ENCODE measurements at regions not wholly inside any gene's neighbourhood (a gene's known extent, or its start where the extent isn't known, plus 50 kb on each side); places are given as distances from the start of the nearest gene placed in this dataset.

DNA sequence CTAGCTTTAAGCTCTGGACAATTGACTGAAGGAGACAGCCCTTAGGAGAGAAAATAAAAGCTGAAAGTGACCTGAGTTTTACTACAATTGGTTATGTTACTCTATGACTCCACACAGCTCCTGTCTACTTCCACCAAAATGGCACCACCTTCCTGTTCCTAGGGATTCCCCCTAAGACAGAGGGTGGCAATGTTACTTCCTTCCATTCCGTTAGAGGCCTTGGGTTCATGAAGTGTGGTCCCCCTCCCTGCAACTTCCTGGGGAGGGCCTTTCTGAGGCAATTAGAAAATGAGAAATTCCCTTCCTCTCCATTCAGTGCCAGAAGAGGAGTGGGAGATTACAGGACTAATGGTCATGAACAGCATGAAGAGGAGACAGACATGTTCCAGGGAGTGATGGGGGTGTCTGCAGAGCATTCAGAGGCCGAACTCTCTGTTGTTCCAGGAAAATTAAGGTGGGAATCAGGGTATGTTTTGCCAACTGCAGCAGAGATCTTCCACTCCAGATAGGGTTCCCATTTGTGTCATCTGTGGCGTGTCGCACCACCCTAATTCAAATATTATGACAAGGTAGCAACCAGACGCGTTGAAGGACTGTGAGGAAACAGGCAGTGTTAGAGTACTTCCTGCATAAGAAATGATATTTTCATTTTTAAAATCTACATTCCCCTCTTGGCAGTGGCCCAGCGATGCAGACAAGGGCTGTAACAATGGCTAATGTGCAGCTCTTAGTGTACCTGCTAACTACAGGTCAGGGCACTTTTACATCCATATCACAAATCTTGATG is 53.1 kb upstream of the TRIM67 start:
- Mint-ChIP-seq H3K36me3 (no peaks in the 10 kb centered on the region), H3K9me3 (peaks cover 3% of the 10 kb centered on the region; the same call in 1 of the 2 replicates), H3K4me1 (0 out of 2 replicates have a peak, but pooled peaks cover 3% of the 10 kb centered on the region), H3K27ac (no peak overlapping the region), H3K27me3 (ENCODE audit: low read depth) (peaks cover 26% of the 10 kb centered on the region), H3K4me3 (no peak overlapping the region)
- ChIA-PET CTCF (interaction anchor here (0.5 kb wide), 1 partner anchor 306 kb away, joined by 4 read pairs; no protein-coding TSS in a partner anchor), POLR2A (no interaction called here)
- TF ChIP-seq FOXJ3 (CRISPR knock-in tag; IDR thresholded peaks at IDR 0.05; ENCODE audit: borderline replicate concordance), result no peak
- DNase-seq (ENCODE audit: low spot score) (no peak), ATAC-seq (no peak)

DNA sequence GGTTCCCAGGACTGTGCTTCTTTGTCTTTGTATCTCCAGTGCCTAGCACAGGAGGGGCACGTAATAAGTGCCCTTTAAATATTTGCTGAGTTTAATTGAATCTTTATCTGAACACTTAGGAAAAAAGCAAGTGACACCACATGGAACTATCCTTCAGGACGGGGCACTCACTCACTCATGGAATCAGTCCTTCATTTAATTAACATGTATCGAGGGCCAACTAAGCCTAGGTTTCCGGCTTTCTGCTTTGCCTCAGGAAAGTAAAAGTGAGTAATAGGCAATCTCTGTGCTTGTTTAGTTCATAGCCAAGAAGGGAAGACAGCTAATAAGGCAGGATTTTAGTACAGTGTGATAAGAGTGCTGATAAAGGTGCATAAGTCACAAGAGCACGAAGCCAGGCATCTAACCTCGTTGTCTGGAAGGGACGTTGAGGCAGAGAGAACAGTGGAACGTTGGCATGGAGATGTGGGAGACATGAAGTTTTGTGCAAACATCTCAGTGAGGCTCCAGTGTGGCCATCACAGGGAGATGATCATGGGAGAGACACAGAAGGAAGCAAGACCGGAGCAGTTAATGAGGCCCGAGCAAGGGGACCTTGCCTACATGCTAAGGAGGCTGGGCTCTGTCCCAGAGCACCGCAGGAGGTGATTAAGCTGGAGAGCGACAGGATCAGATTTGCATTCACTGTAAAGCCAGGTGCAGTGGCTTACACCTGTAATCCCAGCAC is 54.1 kb upstream of the TRIM67 start:
- ChIA-PET POLR2A (no interaction called here), CTCF (interaction anchor here (0.7 kb wide), 1 partner anchor 15 kb away, joined by 3 read pairs; no protein-coding TSS in a partner anchor)
- no peak overlapping the region for H3K4me3 Mint-ChIP-seq
- TF ChIP-seq, protein P1, sequence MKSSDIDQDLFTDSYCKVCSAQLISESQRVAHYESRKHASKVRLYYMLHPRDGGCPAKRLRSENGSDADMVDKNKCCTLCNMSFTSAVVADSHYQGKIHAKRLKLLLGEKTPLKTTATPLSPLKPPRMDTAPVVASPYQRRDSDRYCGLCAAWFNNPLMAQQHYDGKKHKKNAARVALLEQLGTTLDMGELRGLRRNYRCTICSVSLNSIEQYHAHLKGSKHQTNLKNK (CRISPR knock-in tag; IDR thresholded peaks at IDR 0.05), result no peak
- TF ChIP-seq SOX15 (CRISPR knock-in tag; IDR thresholded peaks at IDR 0.05) (no peak), HMGA2 (CRISPR knock-in tag; IDR thresholded peaks at IDR 0.05) (no peak), ZNF263 (CRISPR knock-in tag; IDR thresholded peaks at IDR 0.05; ENCODE audit: low read depth) (no peak), NR2C2 (CRISPR knock-in tag; IDR thresholded peaks at IDR 0.05) (no peak), ETV6 (CRISPR knock-in tag; IDR thresholded peaks at IDR 0.05) (no peak), TEAD1 (CRISPR knock-in tag; IDR thresholded peaks at IDR 0.05) (no peak), RELA (CRISPR knock-in tag; IDR thresholded peaks at IDR 0.05; ENCODE audit: borderline replicate concordance) (no peak)
- TF ChIP-seq, protein P2, sequence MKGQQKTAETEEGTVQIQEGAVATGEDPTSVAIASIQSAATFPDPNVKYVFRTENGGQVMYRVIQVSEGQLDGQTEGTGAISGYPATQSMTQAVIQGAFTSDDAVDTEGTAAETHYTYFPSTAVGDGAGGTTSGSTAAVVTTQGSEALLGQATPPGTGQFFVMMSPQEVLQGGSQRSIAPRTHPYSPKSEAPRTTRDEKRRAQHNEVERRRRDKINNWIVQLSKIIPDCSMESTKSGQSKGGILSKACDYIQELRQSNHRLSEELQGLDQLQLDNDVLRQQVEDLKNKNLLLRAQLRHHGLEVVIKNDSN (CRISPR knock-in tag; IDR thresholded peaks at IDR 0.05), result no peak
- TF ChIP-seq, protein P3, sequence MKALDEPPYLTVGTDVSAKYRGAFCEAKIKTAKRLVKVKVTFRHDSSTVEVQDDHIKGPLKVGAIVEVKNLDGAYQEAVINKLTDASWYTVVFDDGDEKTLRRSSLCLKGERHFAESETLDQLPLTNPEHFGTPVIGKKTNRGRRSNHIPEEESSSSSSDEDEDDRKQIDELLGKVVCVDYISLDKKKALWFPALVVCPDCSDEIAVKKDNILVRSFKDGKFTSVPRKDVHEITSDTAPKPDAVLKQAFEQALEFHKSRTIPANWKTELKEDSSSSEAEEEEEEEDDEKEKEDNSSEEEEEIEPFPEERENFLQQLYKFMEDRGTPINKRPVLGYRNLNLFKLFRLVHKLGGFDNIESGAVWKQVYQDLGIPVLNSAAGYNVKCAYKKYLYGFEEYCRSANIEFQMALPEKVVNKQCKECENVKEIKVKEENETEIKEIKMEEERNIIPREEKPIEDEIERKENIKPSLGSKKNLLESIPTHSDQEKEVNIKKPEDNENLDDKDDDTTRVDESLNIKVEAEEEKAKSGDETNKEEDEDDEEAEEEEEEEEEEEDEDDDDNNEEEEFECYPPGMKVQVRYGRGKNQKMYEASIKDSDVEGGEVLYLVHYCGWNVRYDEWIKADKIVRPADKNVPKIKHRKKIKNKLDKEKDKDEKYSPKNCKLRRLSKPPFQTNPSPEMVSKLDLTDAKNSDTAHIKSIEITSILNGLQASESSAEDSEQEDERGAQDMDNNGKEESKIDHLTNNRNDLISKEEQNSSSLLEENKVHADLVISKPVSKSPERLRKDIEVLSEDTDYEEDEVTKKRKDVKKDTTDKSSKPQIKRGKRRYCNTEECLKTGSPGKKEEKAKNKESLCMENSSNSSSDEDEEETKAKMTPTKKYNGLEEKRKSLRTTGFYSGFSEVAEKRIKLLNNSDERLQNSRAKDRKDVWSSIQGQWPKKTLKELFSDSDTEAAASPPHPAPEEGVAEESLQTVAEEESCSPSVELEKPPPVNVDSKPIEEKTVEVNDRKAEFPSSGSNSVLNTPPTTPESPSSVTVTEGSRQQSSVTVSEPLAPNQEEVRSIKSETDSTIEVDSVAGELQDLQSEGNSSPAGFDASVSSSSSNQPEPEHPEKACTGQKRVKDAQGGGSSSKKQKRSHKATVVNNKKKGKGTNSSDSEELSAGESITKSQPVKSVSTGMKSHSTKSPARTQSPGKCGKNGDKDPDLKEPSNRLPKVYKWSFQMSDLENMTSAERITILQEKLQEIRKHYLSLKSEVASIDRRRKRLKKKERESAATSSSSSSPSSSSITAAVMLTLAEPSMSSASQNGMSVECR (CRISPR knock-in tag; IDR thresholded peaks at IDR 0.05; ENCODE audit: borderline replicate concordance), result no peak
- TF ChIP-seq, protein P4, sequence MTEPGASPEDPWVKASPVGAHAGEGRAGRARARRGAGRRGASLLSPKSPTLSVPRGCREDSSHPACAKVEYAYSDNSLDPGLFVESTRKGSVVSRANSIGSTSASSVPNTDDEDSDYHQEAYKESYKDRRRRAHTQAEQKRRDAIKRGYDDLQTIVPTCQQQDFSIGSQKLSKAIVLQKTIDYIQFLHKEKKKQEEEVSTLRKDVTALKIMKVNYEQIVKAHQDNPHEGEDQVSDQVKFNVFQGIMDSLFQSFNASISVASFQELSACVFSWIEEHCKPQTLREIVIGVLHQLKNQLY (CRISPR knock-in tag; IDR thresholded peaks at IDR 0.05), result no peak
- TF ChIP-seq, protein P5, sequence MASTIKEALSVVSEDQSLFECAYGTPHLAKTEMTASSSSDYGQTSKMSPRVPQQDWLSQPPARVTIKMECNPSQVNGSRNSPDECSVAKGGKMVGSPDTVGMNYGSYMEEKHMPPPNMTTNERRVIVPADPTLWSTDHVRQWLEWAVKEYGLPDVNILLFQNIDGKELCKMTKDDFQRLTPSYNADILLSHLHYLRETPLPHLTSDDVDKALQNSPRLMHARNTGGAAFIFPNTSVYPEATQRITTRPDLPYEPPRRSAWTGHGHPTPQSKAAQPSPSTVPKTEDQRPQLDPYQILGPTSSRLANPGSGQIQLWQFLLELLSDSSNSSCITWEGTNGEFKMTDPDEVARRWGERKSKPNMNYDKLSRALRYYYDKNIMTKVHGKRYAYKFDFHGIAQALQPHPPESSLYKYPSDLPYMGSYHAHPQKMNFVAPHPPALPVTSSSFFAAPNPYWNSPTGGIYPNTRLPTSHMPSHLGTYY (CRISPR knock-in tag; IDR thresholded peaks at IDR 0.05), result no peak
- TF ChIP-seq, protein P6, sequence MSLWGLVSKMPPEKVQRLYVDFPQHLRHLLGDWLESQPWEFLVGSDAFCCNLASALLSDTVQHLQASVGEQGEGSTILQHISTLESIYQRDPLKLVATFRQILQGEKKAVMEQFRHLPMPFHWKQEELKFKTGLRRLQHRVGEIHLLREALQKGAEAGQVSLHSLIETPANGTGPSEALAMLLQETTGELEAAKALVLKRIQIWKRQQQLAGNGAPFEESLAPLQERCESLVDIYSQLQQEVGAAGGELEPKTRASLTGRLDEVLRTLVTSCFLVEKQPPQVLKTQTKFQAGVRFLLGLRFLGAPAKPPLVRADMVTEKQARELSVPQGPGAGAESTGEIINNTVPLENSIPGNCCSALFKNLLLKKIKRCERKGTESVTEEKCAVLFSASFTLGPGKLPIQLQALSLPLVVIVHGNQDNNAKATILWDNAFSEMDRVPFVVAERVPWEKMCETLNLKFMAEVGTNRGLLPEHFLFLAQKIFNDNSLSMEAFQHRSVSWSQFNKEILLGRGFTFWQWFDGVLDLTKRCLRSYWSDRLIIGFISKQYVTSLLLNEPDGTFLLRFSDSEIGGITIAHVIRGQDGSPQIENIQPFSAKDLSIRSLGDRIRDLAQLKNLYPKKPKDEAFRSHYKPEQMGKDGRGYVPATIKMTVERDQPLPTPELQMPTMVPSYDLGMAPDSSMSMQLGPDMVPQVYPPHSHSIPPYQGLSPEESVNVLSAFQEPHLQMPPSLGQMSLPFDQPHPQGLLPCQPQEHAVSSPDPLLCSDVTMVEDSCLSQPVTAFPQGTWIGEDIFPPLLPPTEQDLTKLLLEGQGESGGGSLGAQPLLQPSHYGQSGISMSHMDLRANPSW (CRISPR knock-in tag; conservative IDR thresholded peaks at IDR 0.05; ENCODE audit: low read depth), result no peak
- TF ChIP-seq, protein P7, sequence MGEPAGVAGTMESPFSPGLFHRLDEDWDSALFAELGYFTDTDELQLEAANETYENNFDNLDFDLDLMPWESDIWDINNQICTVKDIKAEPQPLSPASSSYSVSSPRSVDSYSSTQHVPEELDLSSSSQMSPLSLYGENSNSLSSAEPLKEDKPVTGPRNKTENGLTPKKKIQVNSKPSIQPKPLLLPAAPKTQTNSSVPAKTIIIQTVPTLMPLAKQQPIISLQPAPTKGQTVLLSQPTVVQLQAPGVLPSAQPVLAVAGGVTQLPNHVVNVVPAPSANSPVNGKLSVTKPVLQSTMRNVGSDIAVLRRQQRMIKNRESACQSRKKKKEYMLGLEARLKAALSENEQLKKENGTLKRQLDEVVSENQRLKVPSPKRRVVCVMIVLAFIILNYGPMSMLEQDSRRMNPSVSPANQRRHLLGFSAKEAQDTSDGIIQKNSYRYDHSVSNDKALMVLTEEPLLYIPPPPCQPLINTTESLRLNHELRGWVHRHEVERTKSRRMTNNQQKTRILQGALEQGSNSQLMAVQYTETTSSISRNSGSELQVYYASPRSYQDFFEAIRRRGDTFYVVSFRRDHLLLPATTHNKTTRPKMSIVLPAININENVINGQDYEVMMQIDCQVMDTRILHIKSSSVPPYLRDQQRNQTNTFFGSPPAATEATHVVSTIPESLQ (CRISPR knock-in tag; IDR thresholded peaks at IDR 0.05), result no peak
- peaks cover 25% of the 10 kb centered on the region for H3K27me3 Mint-ChIP-seq (ENCODE audit: low read depth)
- H3K27ac Mint-ChIP-seq, result no peak overlapping the region
- H3K9me3 Mint-ChIP-seq, result peaks cover 3% of the 10 kb centered on the region; the same call in 1 of the 2 replicates
- DNase-seq (ENCODE audit: low spot score) (no peak), ATAC-seq (peak; percentile 43; the same call in 1 of the 2 replicates)
- 0 out of 2 replicates have a peak, but pooled peaks cover 3% of the 10 kb centered on the region for H3K4me1 Mint-ChIP-seq
- H3K36me3 Mint-ChIP-seq, result no peaks in the 10 kb centered on the region

Measured in WTC11 (cell line).